Loucy (cell line): ENCODE measurements at regions not wholly inside any gene's neighbourhood (a gene's known extent, or its start where the extent isn't known, plus 50 kb on each side); places are given as distances from the start of the nearest gene placed in this dataset.

Experiments
- H2AFZ ChIP-seq: fragments of 200-600 bp; sonication (generic); 2 replicates; pipeline ENCODE4 v1.6.0; 2016; ENCODE audit warnings: antibody characterized with exemption, mild to moderate bottlenecking, low read length, moderate library complexity
- H3F3A ChIP-seq: fragments of 200-600 bp; 2 replicates; pipeline ENCODE4 v1.6.0; 2016; ENCODE audit warnings: antibody characterized with exemption, low read depth, mild to moderate bottlenecking
- H3K27me3 ChIP-seq: fragments of 200-600 bp; sonication (generic); 2 replicates; pipeline ENCODE4 v1.6.1; 2014; ENCODE audit warnings: low read length, mild to moderate bottlenecking; ENCODE audit not compliant: insufficient read depth, poor library complexity, severe bottlenecking
- H3K36me3 ChIP-seq: fragments of 200-600 bp; sonication (generic); 2 replicates; pipeline ENCODE4 v1.6.1; 2016; ENCODE audit warnings: low read length; ENCODE audit not compliant: insufficient read depth
- H3K4me1 ChIP-seq: fragments of 200-600 bp; sonication (generic); 2 replicates; pipeline ENCODE4 v1.5.1; 2014; ENCODE audit warnings: low read length, mild to moderate bottlenecking; ENCODE audit not compliant: insufficient read depth, poor library complexity, severe bottlenecking
- H3K4me2 ChIP-seq: fragments of 200-600 bp; sonication (generic); 2 replicates; pipeline ENCODE4 v1.6.0; 2014; ENCODE audit warnings: antibody characterized with exemption, low read length, low read depth, mild to moderate bottlenecking; ENCODE audit not compliant: poor library complexity, severe bottlenecking
- H3K4me3 ChIP-seq: fragments of 200-600 bp; sonication (generic); 2 replicates; pipeline ENCODE4 v1.5.1; 2014; ENCODE audit warnings: low read length, mild to moderate bottlenecking, mixed read lengths; ENCODE audit not compliant: poor library complexity, severe bottlenecking
- H3K79me2 ChIP-seq: fragments of 200-600 bp; sonication (generic); 2 replicates; pipeline ENCODE4 v1.6.1; 2014; ENCODE audit warnings: low read length; ENCODE audit not compliant: insufficient read depth
- H3K9ac ChIP-seq: fragments of 200-600 bp; sonication (generic); 2 replicates; pipeline ENCODE4 v1.6.0; 2014; ENCODE audit warnings: mild to moderate bottlenecking, low read depth, low read length, moderate library complexity; ENCODE audit not compliant: poor library complexity, severe bottlenecking
- H3K9me2 ChIP-seq: fragments of 200-600 bp; sonication (generic); replicated peaks from 2 replicates; pipeline ENCODE4 v1.6.1; 2016; ENCODE audit warnings: low read depth, low read length, mixed read lengths
- H3K9me3 ChIP-seq: fragments of 200-600 bp; sonication (generic); 2 replicates; pipeline ENCODE4 v1.6.1; 2014; ENCODE audit warnings: mild to moderate bottlenecking, antibody characterized with exemption, low read length, low read depth; ENCODE audit not compliant: insufficient read depth
- H4K20me1 ChIP-seq: fragments of 200-600 bp; sonication (generic); 2 replicates; pipeline ENCODE4 v1.6.0; 2014; ENCODE audit warnings: antibody characterized with exemption, low read length, mild to moderate bottlenecking; ENCODE audit not compliant: insufficient read depth, poor library complexity, severe bottlenecking
- EZH2phosphoT487 ChIP-seq: fragments of 200-600 bp; IDR thresholded peaks from 2 replicates; pipeline ENCODE4 v1.6.1; 2018; ENCODE audit warnings: antibody characterized with exemption, mild to moderate bottlenecking, moderate library complexity, borderline replicate concordance
- TF ChIP-seq, protein P1 (sequence below): fragments of 200-600 bp; sonication (generic); conservative IDR thresholded peaks from 2 replicates; pipeline ENCODE4 v1.5.1; 2014; ENCODE audit warnings: mild to moderate bottlenecking, antibody characterized with exemption, low read length

GRCh38 chr17:53004902-53005301 is 817.8 kb upstream of the KIF2B start:
- H3K27me3 ChIP-seq = no peaks in the 10 kb centered on the region
- H3K9ac ChIP-seq = no peak overlapping the region
- H3K36me3 ChIP-seq = no peaks in the 10 kb centered on the region
- no peaks in the 10 kb centered on the region for H3K4me1 ChIP-seq
- H4K20me1 ChIP-seq = no peaks in the 10 kb centered on the region
- H2AFZ ChIP-seq = no peak overlapping the region
- H3F3A ChIP-seq = no peaks in the 10 kb centered on the region
- TF ChIP-seq EZH2phosphoT487 = no peak
- TF ChIP-seq, protein P1, sequence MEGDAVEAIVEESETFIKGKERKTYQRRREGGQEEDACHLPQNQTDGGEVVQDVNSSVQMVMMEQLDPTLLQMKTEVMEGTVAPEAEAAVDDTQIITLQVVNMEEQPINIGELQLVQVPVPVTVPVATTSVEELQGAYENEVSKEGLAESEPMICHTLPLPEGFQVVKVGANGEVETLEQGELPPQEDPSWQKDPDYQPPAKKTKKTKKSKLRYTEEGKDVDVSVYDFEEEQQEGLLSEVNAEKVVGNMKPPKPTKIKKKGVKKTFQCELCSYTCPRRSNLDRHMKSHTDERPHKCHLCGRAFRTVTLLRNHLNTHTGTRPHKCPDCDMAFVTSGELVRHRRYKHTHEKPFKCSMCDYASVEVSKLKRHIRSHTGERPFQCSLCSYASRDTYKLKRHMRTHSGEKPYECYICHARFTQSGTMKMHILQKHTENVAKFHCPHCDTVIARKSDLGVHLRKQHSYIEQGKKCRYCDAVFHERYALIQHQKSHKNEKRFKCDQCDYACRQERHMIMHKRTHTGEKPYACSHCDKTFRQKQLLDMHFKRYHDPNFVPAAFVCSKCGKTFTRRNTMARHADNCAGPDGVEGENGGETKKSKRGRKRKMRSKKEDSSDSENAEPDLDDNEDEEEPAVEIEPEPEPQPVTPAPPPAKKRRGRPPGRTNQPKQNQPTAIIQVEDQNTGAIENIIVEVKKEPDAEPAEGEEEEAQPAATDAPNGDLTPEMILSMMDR = no peak
- no peaks in the 10 kb centered on the region for H3K79me2 ChIP-seq
- no peak overlapping the region for H3K4me2 ChIP-seq
- H3K4me3 ChIP-seq = no peak overlapping the region
- no peaks in the 10 kb centered on the region for H3K9me3 ChIP-seq
- no peaks in the 10 kb centered on the region for H3K9me2 ChIP-seq

DNA sequence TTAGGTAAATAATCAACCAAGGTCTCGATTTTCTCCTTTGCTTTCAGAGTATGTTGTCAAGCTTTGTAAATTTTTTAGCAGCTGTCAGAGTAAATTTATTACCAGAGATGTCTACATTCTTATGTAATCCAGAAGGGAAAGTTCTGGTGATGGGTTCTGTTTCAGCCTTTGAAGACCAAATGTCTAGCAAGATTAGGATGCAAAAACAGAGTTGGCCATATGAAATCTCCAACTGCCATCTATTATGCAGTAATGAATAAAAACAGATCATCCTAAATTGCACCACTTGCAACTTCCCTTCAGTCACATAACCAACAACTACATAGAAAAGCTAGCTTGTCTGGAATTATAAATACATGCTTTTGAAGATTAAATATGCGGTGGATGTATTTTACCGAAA is 826.8 kb upstream of the KIF2B start:
- Histone ChIP-seq H3K9me3 (peaks cover 4% of the 10 kb centered on the region; the same call in 1 of the 2 replicates), H3F3A (no peaks in the 10 kb centered on the region), H2AFZ (no peak overlapping the region), H3K9ac (no peak overlapping the region), H3K36me3 (no peaks in the 10 kb centered on the region), H3K27me3 (no peaks in the 10 kb centered on the region), H3K4me2 (no peak overlapping the region), H3K9me2 (no peaks in the 10 kb centered on the region), H3K4me3 (no peak overlapping the region), H3K4me1 (no peaks in the 10 kb centered on the region), H4K20me1 (no peaks in the 10 kb centered on the region), H3K79me2 (no peaks in the 10 kb centered on the region)
- TF ChIP-seq EZH2phosphoT487 = no peak
- TF ChIP-seq, protein P1 = no peak

- TF ChIP-seq EZH2phosphoT487 = no peak
- TF ChIP-seq, protein P1 = no peak
- Histone ChIP-seq H3K36me3 (no peaks in the 10 kb centered on the region), H4K20me1 (no peaks in the 10 kb centered on the region), H3K27me3 (no peaks in the 10 kb centered on the region), H3K4me3 (no peak overlapping the region), H3K4me1 (no peaks in the 10 kb centered on the region), H3K79me2 (no peaks in the 10 kb centered on the region), H3K9me3 (peaks cover 4% of the 10 kb centered on the region; the same call in 1 of the 2 replicates), H3K4me2 (no peak overlapping the region), H3K9me2 (no peaks in the 10 kb centered on the region), H3F3A (no peaks in the 10 kb centered on the region), H2AFZ (no peak overlapping the region), H3K9ac (no peak overlapping the region)
These were observed 827.6 kb upstream of the KIF2B start for GRCh38 chr17:52995147-52995546.
